OCI-LY3 (cell line): ENCODE measurements at regions not wholly inside any gene's neighbourhood (a gene's known extent, or its start where the extent isn't known, plus 50 kb on each side); places are given as distances from the start of the nearest gene placed in this dataset.

Source experiments
- H2AFZ ChIP-seq: fragments of 200-600, 300-600 bp; shearing (Covaris generic); 2 replicates; pipeline ENCODE4 v1.6.0; 2014; ENCODE audit warnings: antibody characterized with exemption, low read depth, low read length
- H3K27ac ChIP-seq: fragments of 200-600, 300-600 bp; sonication (generic); 2 replicates; pipeline ENCODE4 v1.5.1; 2014; ENCODE audit warnings: mild to moderate bottlenecking, low read length, moderate library complexity, mixed read lengths
- H3K27me3 ChIP-seq: fragments of 200-600, 300-600 bp; sonication (generic); 2 replicates; pipeline ENCODE4 v1.6.1; 2014; ENCODE audit warnings: low read depth, low read length, mixed read lengths
- H3K36me3 ChIP-seq: fragments of 200-600, 300-600 bp; sonication (generic); replicated peaks from 2 replicates; pipeline ENCODE3; 2014; ENCODE audit warnings: low read depth, low read length, mixed read lengths
- H3K4me1 ChIP-seq: fragments of 300-600, 200-600 bp; sonication (generic); 2 replicates; pipeline ENCODE4 v1.6.1; 2014; ENCODE audit warnings: low read length, mixed read lengths
- H3K4me2 ChIP-seq: fragments of 200-600, 300-600 bp; sonication (generic); 2 replicates; pipeline ENCODE4 v1.6.1; 2014; ENCODE audit warnings: low read length, mixed read lengths
- H3K4me3 ChIP-seq: fragments of 300-600, 200-600 bp; sonication (generic); 2 replicates; pipeline ENCODE4 v1.5.1; 2014; ENCODE audit warnings: antibody characterized with exemption, mild to moderate bottlenecking, low read length, moderate library complexity
- H3K79me2 ChIP-seq: fragments of 300-600, 200-600 bp; shearing (Covaris generic); 2 replicates; pipeline ENCODE4 v1.6.1; 2014; ENCODE audit warnings: mild to moderate bottlenecking, low read length, mixed read lengths
- H3K9ac ChIP-seq: fragments of 300-600, 200-600 bp; shearing (Covaris generic); 2 replicates; pipeline ENCODE4 v1.6.0; 2014; ENCODE audit warnings: mild to moderate bottlenecking, low read length, moderate library complexity
- H3K9me3 ChIP-seq: fragments of 200-600, 300-600 bp; shearing (Covaris generic); 2 replicates; pipeline ENCODE4 v1.6.1; 2014; ENCODE audit warnings: low read length, mixed read lengths; ENCODE audit not compliant: insufficient read depth
- H4K20me1 ChIP-seq: fragments of 200-600, 300-600 bp; sonication (generic); 2 replicates; pipeline ENCODE4 v1.6.1; 2016; ENCODE audit warnings: low read length, mixed read lengths; ENCODE audit not compliant: insufficient read depth
- CTCF ChIP-seq: fragments of 200-600, 300-600 bp; sonication (generic); IDR thresholded peaks from 2 replicates; pipeline ENCODE4 v1.5.1; 2014; ENCODE audit warnings: antibody characterized with exemption, low read length, low read depth
- EZH2phosphoT487 ChIP-seq: fragments of 200-600 bp; shearing (Covaris generic); IDR thresholded peaks from 2 replicates; pipeline ENCODE4 v1.6.1; 2018; ENCODE audit warnings: antibody characterized with exemption, mixed run types, low read depth

GRCh38 chr16:76787394-76787793 is 403.6 kb upstream of the MON1B start:
- H3K4me3 ChIP-seq, result no peak overlapping the region
- H3K27ac ChIP-seq, result no peak overlapping the region
- H3K9me3 ChIP-seq, result no peaks in the 10 kb centered on the region
- H3K36me3 ChIP-seq, result no peaks in the 10 kb centered on the region
- no peaks in the 10 kb centered on the region for H3K4me1 ChIP-seq
- H3K4me2 ChIP-seq, result no peak overlapping the region
- H3K79me2 ChIP-seq, result no peaks in the 10 kb centered on the region
- no peak overlapping the region for H2AFZ ChIP-seq
- TF ChIP-seq CTCF (no peak), EZH2phosphoT487 (no peak)
- no peaks in the 10 kb centered on the region for H3K27me3 ChIP-seq
- no peak overlapping the region for H3K9ac ChIP-seq
- no peaks in the 10 kb centered on the region for H4K20me1 ChIP-seq

- H3K27ac ChIP-seq, result no peak overlapping the region
- H3K4me2 ChIP-seq, result no peak overlapping the region
- TF ChIP-seq EZH2phosphoT487 (no peak), CTCF (no peak)
- H3K4me1 ChIP-seq, result no peaks in the 10 kb centered on the region
- H3K9ac ChIP-seq, result no peak overlapping the region
- no peak overlapping the region for H2AFZ ChIP-seq
- no peaks in the 10 kb centered on the region for H3K36me3 ChIP-seq
- H3K9me3 ChIP-seq, result no peaks in the 10 kb centered on the region
- H3K79me2 ChIP-seq, result no peaks in the 10 kb centered on the region
- no peak overlapping the region for H3K4me3 ChIP-seq
- no peaks in the 10 kb centered on the region for H3K27me3 ChIP-seq
- H4K20me1 ChIP-seq, result peaks cover 18% of the 10 kb centered on the region; the same call in 1 of the 2 replicates
Measured at GRCh38 chr16:76791151-76791550, 399.8 kb upstream of the MON1B start.

- Histone ChIP-seq H2AFZ (no peak overlapping the region), H3K27me3 (no peaks in the 10 kb centered on the region), H3K9ac (no peak overlapping the region), H3K36me3 (no peaks in the 10 kb centered on the region), H4K20me1 (peaks cover 48% of the 10 kb centered on the region; the same call in 1 of the 2 replicates), H3K4me1 (no peaks in the 10 kb centered on the region), H3K4me3 (no peak overlapping the region), H3K4me2 (no peak overlapping the region), H3K79me2 (no peaks in the 10 kb centered on the region), H3K9me3 (no peaks in the 10 kb centered on the region), H3K27ac (no peak overlapping the region)
- no peak for TF ChIP-seq EZH2phosphoT487
- no peak for TF ChIP-seq CTCF
Measured at GRCh38 chr16:76796416-76796815, 394.6 kb upstream of the MON1B start.

- no peak overlapping the region for H3K9ac ChIP-seq
- no peak overlapping the region for H3K4me2 ChIP-seq
- H3K4me1 ChIP-seq, result no peaks in the 10 kb centered on the region
- TF ChIP-seq EZH2phosphoT487 (no peak), CTCF (no peak)
- no peaks in the 10 kb centered on the region for H3K79me2 ChIP-seq
- H2AFZ ChIP-seq, result no peak overlapping the region
- H3K27me3 ChIP-seq, result 0 out of 2 replicates have a peak, but pooled peaks cover 1% of the 10 kb centered on the region
- no peaks in the 10 kb centered on the region for H3K36me3 ChIP-seq
- no peak overlapping the region for H3K4me3 ChIP-seq
- H3K9me3 ChIP-seq, result no peaks in the 10 kb centered on the region
- H4K20me1 ChIP-seq, result peaks cover 48% of the 10 kb centered on the region; the same call in 1 of the 2 replicates
- no peak overlapping the region for H3K27ac ChIP-seq
Measured at GRCh38 chr16:76796978-76797377, 394.0 kb upstream of the MON1B start.
